Trophoblast cell (in vitro differentiated cells and primary cell): ENCODE measurements at regions not wholly inside any gene's neighbourhood (a gene's known extent, or its start where the extent isn't known, plus 50 kb on each side); places are given as distances from the start of the nearest gene placed in this dataset.
A peak's percentile ranks its signal among the peaks of the same experiment; 100 is the strongest.

Source experiments
- DNase-seq, 2 donors: peaks; one replicate each; pipeline ENCODE4 v3.0.0-alpha.2; 2016
- H2AFZ ChIP-seq: 2 replicates; pipeline ENCODE4 v1.6.1; 2013; ENCODE audit warnings: low read length, moderate library complexity, mild to moderate bottlenecking; ENCODE audit not compliant: insufficient read depth, poor library complexity
- H2AK5ac ChIP-seq: 2 replicates; pipeline ENCODE4 v1.6.1; 2013; ENCODE audit warnings: mild to moderate bottlenecking, low read length
- H2BK120ac ChIP-seq: 2 replicates; pipeline ENCODE4 v1.6.1; 2013; ENCODE audit warnings: low read length, mild to moderate bottlenecking, moderate library complexity; ENCODE audit not compliant: insufficient read depth, poor library complexity
- H2BK12ac ChIP-seq: 2 replicates; pipeline ENCODE4 v1.6.1; 2013; ENCODE audit warnings: mild to moderate bottlenecking, low read length, moderate library complexity
- H2BK5ac ChIP-seq: 2 replicates; pipeline ENCODE4 v1.6.1; 2013; ENCODE audit warnings: low read length, low read depth, moderate library complexity, mild to moderate bottlenecking; ENCODE audit not compliant: poor library complexity
- H3K14ac ChIP-seq: 2 replicates; pipeline ENCODE4 v1.6.1; 2013; ENCODE audit warnings: mild to moderate bottlenecking, low read length
- H3K18ac ChIP-seq: 2 replicates; pipeline ENCODE4 v1.6.1; 2013; ENCODE audit warnings: mild to moderate bottlenecking, low read length
- H3K23ac ChIP-seq: 2 replicates; pipeline ENCODE4 v1.6.1; 2013; ENCODE audit warnings: low read length
- H3K27ac ChIP-seq: 2 replicates; pipeline ENCODE4 v1.5.1; 2013; ENCODE audit warnings: low read depth, mild to moderate bottlenecking, inconsistent platforms, low read length, moderate library complexity
- H3K27me3 ChIP-seq: 2 replicates; pipeline ENCODE4 v1.6.1; 2013; ENCODE audit warnings: inconsistent platforms, mild to moderate bottlenecking, low read length, moderate library complexity; ENCODE audit not compliant: insufficient read depth
- H3K36me3 ChIP-seq, 2 experiments: 1 replicate in 1 of 2; 2 replicates in 1 of 2; pipeline ENCODE4 v1.6.1; 2013; ENCODE audit warnings: low read length in 2 of 2, mild to moderate bottlenecking in 2 of 2, moderate library complexity in 1 of 2; ENCODE audit not compliant: insufficient read depth in 2 of 2, control insufficient read depth in 1 of 2
- H3K4ac ChIP-seq: 2 replicates; pipeline ENCODE4 v1.6.1; 2013; ENCODE audit warnings: low read depth, mild to moderate bottlenecking, low read length, moderate library complexity
- H3K4me1 ChIP-seq, 2 experiments: 1 replicate in 1 of 2; 2 replicates in 1 of 2; pipeline ENCODE4 v1.6.1; 2013; ENCODE audit warnings: low read length in 2 of 2, mild to moderate bottlenecking in 2 of 2, moderate library complexity in 1 of 2; ENCODE audit not compliant: insufficient read depth in 2 of 2, control insufficient read depth in 1 of 2
- H3K4me2 ChIP-seq: 2 replicates; pipeline ENCODE4 v1.6.1; 2013; ENCODE audit warnings: inconsistent platforms, mild to moderate bottlenecking, low read length, moderate library complexity
- H3K4me3 ChIP-seq: 2 replicates; pipeline ENCODE4 v1.5.1; 2013; ENCODE audit warnings: mild to moderate bottlenecking, low read depth, low read length, inconsistent platforms
- H3K79me1 ChIP-seq: one replicate; pipeline ENCODE4 v1.6.1; 2013; ENCODE audit warnings: low read length
- H3K79me2 ChIP-seq: 2 replicates; pipeline ENCODE4 v1.6.1; 2013; ENCODE audit warnings: low read length, mild to moderate bottlenecking; ENCODE audit not compliant: control insufficient read depth, insufficient read depth, poor library complexity
- H3K9ac ChIP-seq: 2 replicates; pipeline ENCODE4 v1.6.1; 2013; ENCODE audit warnings: mild to moderate bottlenecking, low read length
- H3K9me3 ChIP-seq: 2 replicates; pipeline ENCODE4 v1.6.1; 2013; ENCODE audit warnings: low read depth, mild to moderate bottlenecking, control low read depth, inconsistent platforms, low read length; ENCODE audit not compliant: insufficient read depth
- H4K12ac ChIP-seq: 2 replicates; pipeline ENCODE4 v1.6.1; 2013; ENCODE audit warnings: low read depth, mild to moderate bottlenecking, low read length, moderate library complexity
- H4K8ac ChIP-seq: 2 replicates; pipeline ENCODE4 v1.6.1; 2013; ENCODE audit warnings: low read depth, mild to moderate bottlenecking, low read length, moderate library complexity
- H4K91ac ChIP-seq: one replicate; pipeline ENCODE4 v1.6.1; 2013; ENCODE audit warnings: low read depth, mild to moderate bottlenecking, low read length, moderate library complexity
- WGBS: extraction: QIAGEN DNeasy Blood & Tissue Kit; methylation state at CpG from one replicate; pipeline ENCODE4 v1.1.7; 2013; ENCODE audit warnings: missing lambda C conversion rate; ENCODE audit not compliant: insufficient read length, insufficient coverage; ENCODE audit errors: extremely low coverage; 5-methylcytosine and 5-hydroxymethylcytosine counted together

GRCh38 chr5:124662181-124662781 is 84.2 kb downstream of the ZNF608 start:
- no peak overlapping the region for H3K9ac ChIP-seq
- peak overlapping the region; percentile 39 for H3K4me2 ChIP-seq
- no peaks in the 10 kb centered on the region for H3K27me3 ChIP-seq
- peaks cover 3% of the 10 kb centered on the region for H3K79me2 ChIP-seq
- peak overlapping the region; percentile 91 for H4K91ac ChIP-seq
- peak overlapping the region; percentile 99 for H3K27ac ChIP-seq
- no peak overlapping the region for H3K23ac ChIP-seq
- H3K36me3 ChIP-seq: no peaks in the 10 kb centered on the region
- H4K8ac ChIP-seq: peak overlapping the region; percentile 35
- no peaks in the 10 kb centered on the region for H3K9me3 ChIP-seq
- H3K4ac ChIP-seq: peak overlapping the region; percentile 40
- no peak overlapping the region for H2AFZ ChIP-seq
- WGBS: no CpG with 5 or more reads among the region's 9 CpGs
- H3K4me1 ChIP-seq: peaks cover 23 to 34% of the 10 kb centered on the region in 2 experiments
- no peak overlapping the region for H3K18ac ChIP-seq
- peak overlapping the region; percentile 41 for H2BK12ac ChIP-seq
- peak overlapping the region; percentile 64 for H3K14ac ChIP-seq
- H2BK120ac ChIP-seq: peak overlapping the region; percentile 83
- DNase-seq: no peak
- H2BK5ac ChIP-seq: peak overlapping the region; percentile 94
- H3K4me3 ChIP-seq: no peak overlapping the region
- peaks cover 31% of the 10 kb centered on the region for H3K79me1 ChIP-seq
- H2AK5ac ChIP-seq: no peak overlapping the region
- H4K12ac ChIP-seq: no peak overlapping the region

GRCh38 chr5:124661317-124662141 is 84.9 kb downstream of the ZNF608 start:
- peaks cover 23 to 34% of the 10 kb centered on the region in 2 experiments for H3K4me1 ChIP-seq
- no peak overlapping the region for H3K18ac ChIP-seq
- no peaks in the 10 kb centered on the region for H3K27me3 ChIP-seq
- no peak overlapping the region for H3K14ac ChIP-seq
- no peaks in the 10 kb centered on the region for H3K36me3 ChIP-seq
- no peak overlapping the region for H4K8ac ChIP-seq
- peak; percentile 74 to 93 for DNase-seq
- no peak overlapping the region for H3K4ac ChIP-seq
- H3K4me3 ChIP-seq: no peak overlapping the region
- H3K23ac ChIP-seq: no peak overlapping the region
- peak overlapping the region; percentile 42 for H3K4me2 ChIP-seq
- H2AK5ac ChIP-seq: no peak overlapping the region
- no CpG with 5 or more reads among the region's 7 CpGs for WGBS
- peaks cover 34% of the 10 kb centered on the region for H3K79me1 ChIP-seq
- H2AFZ ChIP-seq: no peak overlapping the region
- peak overlapping the region; percentile 99 for H3K27ac ChIP-seq
- H3K79me2 ChIP-seq: peaks cover 3% of the 10 kb centered on the region
- H2BK120ac ChIP-seq: no peak overlapping the region
- H4K12ac ChIP-seq: no peak overlapping the region
- H3K9ac ChIP-seq: peak overlapping the region; percentile 67
- peak overlapping the region; percentile 39 for H2BK5ac ChIP-seq
- H4K91ac ChIP-seq: no peak overlapping the region
- no peak overlapping the region for H2BK12ac ChIP-seq
- no peaks in the 10 kb centered on the region for H3K9me3 ChIP-seq

- WGBS: no CpG with 5 or more reads among the region's 6 CpGs
- no peak overlapping the region for H4K12ac ChIP-seq
Measured at GRCh38 chr5:124660229-124661093, 86.0 kb downstream of the ZNF608 start.

DNA sequence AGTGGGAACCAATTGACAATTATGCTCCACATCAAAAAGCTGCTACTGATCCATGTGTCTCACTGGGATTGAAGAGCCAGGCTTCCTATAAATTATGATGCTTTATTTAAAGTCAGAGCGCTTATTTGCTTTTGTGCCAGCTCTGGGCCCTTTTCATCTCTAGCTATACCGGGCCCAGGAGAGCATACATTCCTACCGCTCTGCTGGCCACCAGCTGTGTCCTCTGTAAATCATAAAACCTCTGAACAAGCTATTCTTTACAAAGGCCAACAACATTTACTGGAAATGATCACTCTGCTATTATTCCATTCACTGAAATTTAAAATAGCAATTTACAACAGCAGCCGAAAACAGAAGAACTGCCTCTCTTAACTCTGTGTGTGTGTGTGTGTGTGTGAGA is 86.6 kb downstream of the ZNF608 start:
- no peak overlapping the region for H2AK5ac ChIP-seq
- H3K4me1 ChIP-seq: peaks cover 23 to 37% of the 10 kb centered on the region in 2 experiments
- H3K79me2 ChIP-seq: peaks cover 3% of the 10 kb centered on the region
- H4K12ac ChIP-seq: no peak overlapping the region
- no peaks in the 10 kb centered on the region for H3K36me3 ChIP-seq
- no peak overlapping the region for H3K4me3 ChIP-seq
- peaks cover 34% of the 10 kb centered on the region for H3K79me1 ChIP-seq
- H3K18ac ChIP-seq: no peak overlapping the region
- H3K9me3 ChIP-seq: no peaks in the 10 kb centered on the region
- H2BK12ac ChIP-seq: peak overlapping the region; percentile 20
- H3K4ac ChIP-seq: peak overlapping the region; percentile 48
- peak overlapping the region; percentile 12 for H3K14ac ChIP-seq
- peak overlapping the region; percentile 12 for H4K8ac ChIP-seq
- H2AFZ ChIP-seq: no peak overlapping the region
- H3K4me2 ChIP-seq: no peak overlapping the region
- no peaks in the 10 kb centered on the region for H3K27me3 ChIP-seq
- no peak overlapping the region for H3K23ac ChIP-seq
- no peak overlapping the region for H3K9ac ChIP-seq
- peak overlapping the region; percentile 96 for H2BK120ac ChIP-seq
- H2BK5ac ChIP-seq: peak overlapping the region; percentile 93
- peak overlapping the region; percentile 68 for H4K91ac ChIP-seq
- peak overlapping the region; percentile 94 for H3K27ac ChIP-seq
- DNase-seq: peak in 1 of 2 donors; percentile 28
- no CpG with 5 or more reads among the region's 4 CpGs for WGBS

More at GRCh38 chr5:124660229-124661093, 86.0 kb downstream of the ZNF608 start:
- peak overlapping the region; percentile 48 for H3K4ac ChIP-seq
- peak overlapping the region; percentile 19 for H3K4me2 ChIP-seq
- H3K18ac ChIP-seq: peak overlapping the region; percentile 5
- H3K9me3 ChIP-seq: no peaks in the 10 kb centered on the region
- peak overlapping the region; percentile 1 for H2AFZ ChIP-seq
- H3K79me2 ChIP-seq: peaks cover 3% of the 10 kb centered on the region
- H3K79me1 ChIP-seq: peaks cover 34% of the 10 kb centered on the region
- peak overlapping the region; percentile 93 for H2BK5ac ChIP-seq
- no peak overlapping the region for H3K9ac ChIP-seq
- no peak overlapping the region for H3K4me3 ChIP-seq
- no peaks in the 10 kb centered on the region for H3K27me3 ChIP-seq
- peak overlapping the region; percentile 12 for H3K14ac ChIP-seq
- peaks cover 23 to 37% of the 10 kb centered on the region in 2 experiments for H3K4me1 ChIP-seq
- H4K8ac ChIP-seq: peak overlapping the region; percentile 12
- H4K91ac ChIP-seq: peak overlapping the region; percentile 68
- H2BK120ac ChIP-seq: peak overlapping the region; percentile 96
- H3K23ac ChIP-seq: no peak overlapping the region
- peak; percentile 90 to 95 for DNase-seq
- H3K36me3 ChIP-seq: no peaks in the 10 kb centered on the region
- H3K27ac ChIP-seq: peak overlapping the region; percentile 94
- H2AK5ac ChIP-seq: peak overlapping the region; percentile 1
- peak overlapping the region; percentile 15 for H2BK12ac ChIP-seq
